PC-9 (cell line): ENCODE measurements at regions not wholly inside any gene's neighbourhood (a gene's known extent, or its start where the extent isn't known, plus 50 kb on each side); places are given as distances from the start of the nearest gene placed in this dataset.

Experiments used
- CTCF ChIP-seq: fragments of 200-600 bp; sonication (generic); conservative IDR thresholded peaks from 2 replicates; pipeline ENCODE4 v1.6.1; 2017; ENCODE audit warnings: mixed run types, antibody characterized with exemption, mild to moderate bottlenecking, moderate library complexity
- EZH2 ChIP-seq: fragments of 200-600 bp; sonication (generic); IDR thresholded peaks from 2 replicates; pipeline ENCODE4 v1.8.0; 2017; ENCODE audit warnings: antibody characterized with exemption, low read depth

DNA sequence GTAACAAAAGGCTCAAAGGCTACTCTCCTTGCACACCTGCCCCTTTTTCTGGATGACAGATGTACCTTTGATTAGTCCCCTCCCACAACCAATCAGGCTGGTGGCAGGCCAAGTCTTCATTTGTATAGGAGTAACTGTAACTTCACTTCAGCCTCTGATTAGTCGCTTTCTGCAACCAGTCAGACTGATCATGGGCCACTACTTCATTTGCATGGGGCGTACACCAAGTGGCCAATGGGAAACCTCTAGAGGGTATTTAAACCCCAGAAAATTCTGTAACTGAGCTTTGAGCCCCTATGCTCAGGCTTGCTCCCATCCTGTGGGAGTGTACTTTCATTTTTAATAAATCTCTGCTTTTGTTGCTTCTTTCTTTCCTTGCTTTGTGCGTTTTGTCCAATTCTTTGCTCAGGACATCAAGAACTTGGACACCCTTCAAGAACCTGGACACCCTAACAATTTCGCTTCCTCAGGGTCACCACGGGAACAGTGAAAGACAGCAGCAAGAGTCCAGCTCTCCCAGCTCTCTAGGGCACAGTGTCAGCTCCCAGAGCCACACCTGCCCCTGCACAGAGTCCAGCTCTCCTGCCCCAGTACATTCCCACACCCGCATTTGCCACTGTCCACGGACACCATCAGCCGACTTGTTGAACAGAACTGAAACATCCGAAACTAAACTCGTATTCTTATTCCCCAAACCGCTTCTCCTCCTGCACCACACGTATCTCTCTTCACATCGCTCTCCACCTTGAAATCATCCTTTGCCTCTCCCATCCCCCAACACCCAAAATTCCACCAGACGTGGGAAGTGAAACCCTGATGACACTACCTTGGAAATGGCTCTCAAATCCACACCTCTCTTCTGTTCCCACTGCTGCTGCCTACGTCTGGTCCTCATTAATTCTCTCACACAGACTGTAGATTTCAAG, 53.4 kb downstream of the ABCC12 start:
- no peak for TF ChIP-seq CTCF
- no peak for TF ChIP-seq EZH2
